ENCODE measurements at regions not wholly inside any gene's neighbourhood (a gene's known extent, or its start where the extent isn't known, plus 50 kb on each side); places are given as distances from the start of the nearest gene placed in this dataset.

- TF ChIP-seq CTCF (IDR thresholded peaks at IDR 0.05) = no peak
- no peak for TF ChIP-seq EP300 (IDR thresholded peaks at IDR 0.05)
- no peak for TF ChIP-seq POLR2A (IDR thresholded peaks at IDR 0.05)
Observed at GRCh38 chr2:22494156-22494555, 890.8 kb upstream of the KLHL29 start.

Data from ovary (tissue), 3 donors.